H1 (cell line): ENCODE measurements at regions not wholly inside any gene's neighbourhood (a gene's known extent, or its start where the extent isn't known, plus 50 kb on each side); places are given as distances from the start of the nearest gene placed in this dataset.

Source experiments
- CTCF ChIA-PET: fragments of 300-600 bp; sonication (Branson Sonifier 250); formaldehyde crosslinking; loops from one replicate; lab custom pipeline; 2021; ENCODE audit not compliant: partially characterized antibody; lab: Charles Lee
- POLR2A ChIA-PET: fragments of 300-600 bp; sonication (Branson Sonifier 250); formaldehyde crosslinking; loops from one replicate; lab custom pipeline; 2021; ENCODE audit warnings: inconsistent platforms; ENCODE audit not compliant: partially characterized antibody; lab: Charles Lee
- DNase-seq, 2 experiments: peaks; one replicate each; pipeline versions ENCODE4 v3.0.0 to v3.0.0-alpha.2; 2010 to 2022; ENCODE audit warnings: low spot score in 2 of 2, low read depth in 1 of 2, mixed read lengths in 1 of 2
- FAIRE-seq: peaks from 2 replicates; lab custom pipeline; 2011; peaks lifted over from hg19 to GRCh38; lab: Jason Lieb, UNC
- H2AFZ ChIP-seq: 2 replicates; pipeline ENCODE4 v1.8.1; 2012; ENCODE audit warnings: low read length, inconsistent platforms
- H2AK5ac ChIP-seq: 2 replicates; pipeline ENCODE4 v1.6.1; 2013; ENCODE audit warnings: low read depth, low read length
- H2BK120ac ChIP-seq: replicated peaks from 2 replicates; pipeline ENCODE3; 2013; ENCODE audit warnings: low read depth, low read length, inconsistent platforms
- H2BK12ac ChIP-seq: 2 replicates; pipeline ENCODE4 v1.6.1; 2013; ENCODE audit warnings: low read depth, low read length
- H2BK15ac ChIP-seq: 2 replicates; pipeline ENCODE4 v1.6.1; 2013; ENCODE audit warnings: low read length
- H2BK20ac ChIP-seq: 2 replicates; pipeline ENCODE4 v1.6.1; 2013; ENCODE audit warnings: low read length
- H2BK5ac ChIP-seq: 2 replicates; pipeline ENCODE4 v1.6.1; 2013; ENCODE audit warnings: low read depth, low read length
- H3K14ac ChIP-seq: 2 replicates; pipeline ENCODE4 v1.6.1; 2013; ENCODE audit warnings: inconsistent platforms; ENCODE audit not compliant: insufficient read length
- H3K18ac ChIP-seq: 2 replicates; pipeline ENCODE4 v1.6.1; 2013; ENCODE audit warnings: low read length; ENCODE audit errors: extremely low read depth
- H3K23ac ChIP-seq: 2 replicates; pipeline ENCODE4 v1.6.1; 2013; ENCODE audit warnings: inconsistent platforms; ENCODE audit not compliant: insufficient read length
- H3K23me2 ChIP-seq: 2 replicates; pipeline ENCODE4 v1.6.1; 2013; ENCODE audit warnings: low read depth, low read length
- H3K27ac ChIP-seq: 2 replicates; pipeline ENCODE4 v1.6.1; 2011; ENCODE audit warnings: low read depth, low read length, inconsistent platforms
- H3K27me3 ChIP-seq, 4 experiments: replicated peaks in 1 of 4; 1 replicate in 1 of 4; 2 replicates in 3 of 4; pipeline versions ENCODE4 v1.6.1 to v1.8.1; 2011 to 2013; ENCODE audit warnings: low read length in 3 of 4, mild to moderate bottlenecking in 3 of 4, inconsistent platforms in 2 of 4, mixed read lengths in 2 of 4, moderate library complexity in 1 of 4; ENCODE audit not compliant: control insufficient read depth in 3 of 4, insufficient read depth in 3 of 4; ENCODE audit errors: extremely low read depth in 1 of 4
- H3K36me3 ChIP-seq, 4 experiments: 2 replicates each; pipeline versions ENCODE4 v1.6.1 to v1.8.1; 2011 to 2013; ENCODE audit warnings: mild to moderate bottlenecking in 4 of 4, low read length in 3 of 4, moderate library complexity in 2 of 4, control low read depth in 1 of 4, inconsistent platforms in 1 of 4; ENCODE audit not compliant: insufficient read depth in 4 of 4, control insufficient read depth in 2 of 4
- H3K4ac ChIP-seq: replicated peaks from 2 replicates; pipeline ENCODE3; 2013; ENCODE audit warnings: low read length, low read depth, mixed read lengths, inconsistent platforms; ENCODE audit not compliant: insufficient read length
- H3K4me1 ChIP-seq, 4 experiments: replicated peaks in 1 of 4; 1 replicate in 1 of 4; 2 replicates in 3 of 4; pipeline versions ENCODE4 v1.6.1 to v1.8.1; 2011 to 2013; ENCODE audit warnings: low read length in 3 of 4, inconsistent platforms in 2 of 4, mixed read lengths in 1 of 4; ENCODE audit not compliant: insufficient read depth in 4 of 4, control insufficient read depth in 3 of 4
- H3K4me2 ChIP-seq, 2 experiments: 2 replicates each; pipeline versions ENCODE4 v1.6.1 to v1.8.1; 2011 to 2013; ENCODE audit warnings: low read depth in 2 of 2, low read length in 2 of 2, control low read depth in 1 of 2, inconsistent platforms in 1 of 2, mild to moderate bottlenecking in 1 of 2; ENCODE audit not compliant: insufficient read depth in 1 of 2
- H3K4me3 ChIP-seq, 4 experiments: fragments of 200-600, 300-600 bp in 1 of 4; sonication (generic), shearing (Covaris generic), sonication (Bioruptor Twin) in 1 of 4; 2 replicates each; pipeline versions ENCODE4 v1.5.1 to v1.8.1; 2011 to 2016; ENCODE audit warnings: low read length in 4 of 4, low read depth in 3 of 4, control low read depth in 2 of 4, inconsistent platforms in 2 of 4, mild to moderate bottlenecking in 2 of 4, mixed read lengths in 1 of 4, moderate library complexity in 1 of 4; ENCODE audit not compliant: insufficient read depth in 2 of 4; ENCODE audit errors: extremely low read depth in 1 of 4
- H3K56ac ChIP-seq: replicated peaks from 2 replicates; pipeline ENCODE3; 2013; ENCODE audit warnings: low read depth, mild to moderate bottlenecking, mixed read lengths, low read length, inconsistent platforms; ENCODE audit not compliant: insufficient read length
- H3K79me1 ChIP-seq: 2 replicates; pipeline ENCODE4 v1.6.1; 2013; ENCODE audit warnings: low read depth, low read length, control low read depth
- H3K79me2 ChIP-seq, 2 experiments: 2 replicates each; pipeline versions ENCODE4 v1.6.1 to v1.8.1; 2012 to 2013; ENCODE audit warnings: low read length in 2 of 2, mild to moderate bottlenecking in 2 of 2, inconsistent platforms in 1 of 2; ENCODE audit not compliant: insufficient read depth in 2 of 2, control insufficient read depth in 1 of 2
- H3K9ac ChIP-seq, 4 experiments: replicated peaks in 1 of 4; 1 replicate in 1 of 4; 2 replicates in 3 of 4; pipeline versions ENCODE4 v1.6.1 to v1.8.1; 2011 to 2013; ENCODE audit warnings: low read depth in 3 of 4, low read length in 3 of 4, control low read depth in 2 of 4, mild to moderate bottlenecking in 2 of 4, moderate library complexity in 2 of 4, inconsistent platforms in 1 of 4; ENCODE audit errors: extremely low read depth in 1 of 4
- H3K9me3 ChIP-seq, 2 experiments: 2 replicates each; pipeline versions ENCODE4 v1.6.1 to v1.8.1; 2012 to 2013; ENCODE audit warnings: mild to moderate bottlenecking in 2 of 2, moderate library complexity in 2 of 2, control low read depth in 1 of 2, inconsistent platforms in 1 of 2, low read depth in 1 of 2, low read length in 1 of 2, mixed read lengths in 1 of 2; ENCODE audit not compliant: insufficient read depth in 2 of 2
- H4K20me1 ChIP-seq, 2 experiments: replicated peaks in 1 of 2; 2 replicates each; pipeline versions ENCODE3 to v1.8.1; 2011 to 2013; ENCODE audit warnings: inconsistent platforms in 2 of 2, low read length in 2 of 2, mild to moderate bottlenecking in 1 of 2; ENCODE audit not compliant: insufficient read depth in 2 of 2, control insufficient read depth in 1 of 2
- H4K5ac ChIP-seq: 2 replicates; pipeline ENCODE4 v1.6.1; 2013; ENCODE audit warnings: low read length, low read depth, mixed read lengths, inconsistent platforms; ENCODE audit not compliant: insufficient read length
- H4K8ac ChIP-seq: 2 replicates; pipeline ENCODE4 v1.8.0; 2013; ENCODE audit warnings: mild to moderate bottlenecking, moderate library complexity, low read length, inconsistent platforms; ENCODE audit not compliant: insufficient read depth; ENCODE audit errors: extremely low read depth
- H4K91ac ChIP-seq: replicated peaks from 2 replicates; pipeline ENCODE3; 2013; ENCODE audit warnings: low read length, mixed read lengths, inconsistent platforms; ENCODE audit not compliant: insufficient read length
- ATF2 ChIP-seq: IDR thresholded peaks from 2 replicates; pipeline ENCODE4 v1.6.1; 2012; ENCODE audit warnings: low read length, inconsistent platforms
- BRCA1 ChIP-seq: IDR thresholded peaks from 2 replicates; pipeline ENCODE4 v1.6.1; 2012; ENCODE audit warnings: low read depth, low read length, improper control_type of control experiment
- CHD1 ChIP-seq: IDR thresholded peaks from 2 replicates; pipeline ENCODE4 v1.6.1; 2012; ENCODE audit warnings: low read depth, low read length, improper control_type of control experiment
- CREB1 ChIP-seq: IDR thresholded peaks from 2 replicates; pipeline ENCODE4 v1.6.1; 2012; ENCODE audit warnings: inconsistent platforms
- CTCF ChIP-seq, 3 experiments: IDR thresholded peaks; 1 replicate in 2 of 3; 2 replicates in 1 of 3; pipeline versions ENCODE4 v1.5.1 to v1.6.1; 2011; ENCODE audit warnings: low read length in 3 of 3, mild to moderate bottlenecking in 3 of 3, inconsistent platforms in 2 of 3, low read depth in 1 of 3, moderate library complexity in 1 of 3; ENCODE audit not compliant: insufficient read depth in 1 of 3; ENCODE audit errors: control extremely low read depth in 1 of 3
- EP300 ChIP-seq, 2 experiments: IDR thresholded peaks; 1 replicate in 1 of 2; 2 replicates in 1 of 2; pipeline ENCODE4 v1.6.1; 2011 to 2012; ENCODE audit warnings: low read depth in 2 of 2, low read length in 2 of 2, mild to moderate bottlenecking in 2 of 2, borderline replicate concordance in 1 of 2, inconsistent platforms in 1 of 2, moderate library complexity in 1 of 2
- MAFK ChIP-seq: IDR thresholded peaks from 2 replicates; pipeline ENCODE4 v1.6.1; 2012; ENCODE audit warnings: low read depth, mild to moderate bottlenecking, improper control_type of control experiment, low read length
- RAD21 ChIP-seq, 2 experiments: IDR thresholded peaks in 1 of 2; conservative IDR thresholded peaks in 1 of 2; 2 replicates each; pipeline ENCODE4 v1.6.1; 2011; ENCODE audit warnings: low read depth in 2 of 2, low read length in 2 of 2, improper control_type of control experiment in 1 of 2, inconsistent platforms in 1 of 2, mild to moderate bottlenecking in 1 of 2, moderate library complexity in 1 of 2
- SIX5 ChIP-seq: IDR thresholded peaks from 2 replicates; pipeline ENCODE4 v1.6.1; 2011; ENCODE audit warnings: mild to moderate bottlenecking, low read depth, low read length
- TBP ChIP-seq: IDR thresholded peaks from 2 replicates; pipeline ENCODE4 v1.6.1; 2011; ENCODE audit warnings: low read depth, low read length, improper control_type of control experiment
- WGBS, 2 experiments: shearing (Covaris generic) in 1 of 2; methylation state at CpG; one replicate each; pipeline versions ENCODE4 v1.1.6 to v1.1.7; 2013 to 2015; ENCODE audit warnings: low lambda C conversion rate in 2 of 2, mixed read lengths in 2 of 2, inconsistent platforms in 1 of 2, low coverage in 1 of 2, missing lambda C conversion rate in 1 of 2; ENCODE audit not compliant: insufficient replicate concordance in 2 of 2, insufficient coverage in 1 of 2, insufficient read length in 1 of 2; ENCODE audit errors: extremely low coverage in 1 of 2, missing lambda C conversion rate in 1 of 2; 5-methylcytosine and 5-hydroxymethylcytosine counted together

- Histone ChIP-seq H4K91ac (no peak overlapping the region), H3K79me2 (no peaks in the 10 kb centered on the region), H4K8ac (no peak overlapping the region), H3K79me1 (no peaks in the 10 kb centered on the region), H3K27me3 (no peaks in the 10 kb centered on the region), H3K56ac (no peak overlapping the region), H3K4me3 (no peak overlapping the region)
- no peak for FAIRE-seq
- POLR2A ChIA-PET = no interaction called here
- 88% methylated on average over 2 of the region's 2 CpGs; no CpG with 5 or more reads in 1 of the 2 experiments for WGBS, 2 experiments
- TF ChIP-seq CTCF (IDR thresholded peaks at IDR 0.05; ENCODE audit: control extremely low read depth in 1 of 3, insufficient read depth in 1 of 3, low read depth in 1 of 3, low read length in 3 of 3) = no peak
- no peak for TF ChIP-seq TBP
- no peak for TF ChIP-seq RAD21 (IDR thresholded peaks at IDR 0.05 in 1 of 2, conservative IDR thresholded peaks at IDR 0.05 in 1 of 2; ENCODE audit: low read depth in 2 of 2, low read length in 2 of 2)
- no peak for TF ChIP-seq EP300 (IDR thresholded peaks at IDR 0.05; ENCODE audit: borderline replicate concordance in 1 of 2, low read depth in 2 of 2, low read length in 2 of 2)
- no peak for TF ChIP-seq BRCA1
- TF ChIP-seq SIX5 = no peak
- no peak for TF ChIP-seq CHD1
- TF ChIP-seq ATF2 = no peak
- no peak for TF ChIP-seq CREB1
- no peak for TF ChIP-seq MAFK
- TF ChIP-seq, all 59 proteins: peak for 0
- H3K18ac ChIP-seq = no peak overlapping the region
- no peak overlapping the region for H2BK15ac ChIP-seq
- H3K36me3 ChIP-seq = no peaks in the 10 kb centered on the region
- DNase-seq = no peak
- no peak overlapping the region for H2BK20ac ChIP-seq
- no peak overlapping the region for H2AK5ac ChIP-seq
- CTCF ChIA-PET = no interaction called here
- H3K4ac ChIP-seq = no peak overlapping the region
- no peak overlapping the region for H4K5ac ChIP-seq
- H4K20me1 ChIP-seq = no peaks in the 10 kb centered on the region
- H3K9me3 ChIP-seq = peaks cover 79 to 83% of the 10 kb centered on the region in 2 experiments
- H3K23ac ChIP-seq = no peak overlapping the region
- no peak overlapping the region for H3K27ac ChIP-seq
- H2BK120ac ChIP-seq = no peak overlapping the region
- H3K4me2 ChIP-seq = no peak overlapping the region
- no peaks in the 10 kb centered on the region for H3K4me1 ChIP-seq
- H3K14ac ChIP-seq = no peak overlapping the region
- H2BK12ac ChIP-seq = no peak overlapping the region
- H2BK5ac ChIP-seq = no peak overlapping the region
- no peak overlapping the region for H3K9ac ChIP-seq
- no peak overlapping the region for H2AFZ ChIP-seq
- H3K23me2 ChIP-seq = no peaks in the 10 kb centered on the region
Observed at GRCh38 chr6:159324596-159324995, 155.4 kb downstream of the FNDC1 start.
